B cell (primary cell): ENCODE measurements at regions not wholly inside any gene's neighbourhood (a gene's known extent, or its start where the extent isn't known, plus 50 kb on each side); places are given as distances from the start of the nearest gene placed in this dataset.

ENCODE experiments used
- ATAC-seq: fragments of 200-7000 bp; cut with Tn5 transposase; one replicate; pipeline ENCODE4 v1.10.0; 2021; ENCODE audit warnings: low read depth, mild to moderate bottlenecking, moderate number of reproducible peaks, moderate library complexity
- CTCF ChIA-PET: fragments of 350-600 bp; sonication (Branson Sonifier 250); formaldehyde crosslinking; loops from one replicate; lab custom pipeline; 2021; ENCODE audit warnings: antibody characterized with exemption, inconsistent platforms; lab: Charles Lee
- POLR2A ChIA-PET: fragments of 350-600 bp; sonication (Branson Sonifier 250); formaldehyde crosslinking; loops from one replicate; lab custom pipeline; 2021; ENCODE audit warnings: antibody characterized with exemption; lab: Charles Lee
- DNase-seq: peaks from one replicate; pipeline ENCODE4 v3.0.0; 2013
- H2AFZ ChIP-seq: 2 replicates; pipeline ENCODE4 v1.6.1; 2012; ENCODE audit warnings: mild to moderate bottlenecking, low read depth, low read length; ENCODE audit not compliant: insufficient read depth, poor library complexity, severe bottlenecking
- H3K27ac ChIP-seq, 2 donors: 1 replicate in 1 of 2; 2 replicates in 1 of 2; pipeline ENCODE4 v1.5.1; 2012 to 2013; ENCODE audit warnings: low read length in 2 of 2, mild to moderate bottlenecking in 2 of 2, moderate library complexity in 1 of 2
- H3K27me3 ChIP-seq, 4 experiments: fragments of 200-600 bp in 1 of 4; sonication (generic) in 1 of 4; replicated peaks in 1 of 4; 1 replicate in 2 of 4; 2 replicates in 2 of 4; pipeline versions ENCODE4 v1.6.1 to v1.7.0; 2013 to 2016; ENCODE audit warnings: low read length in 3 of 4, mild to moderate bottlenecking in 2 of 4, mixed read lengths in 1 of 4, moderate library complexity in 1 of 4; ENCODE audit not compliant: insufficient read depth in 4 of 4, control insufficient read depth in 3 of 4; ENCODE audit errors: control extremely low read depth in 1 of 4
- H3K36me3 ChIP-seq, 2 experiments: replicated peaks in 1 of 2; 1 replicate in 1 of 2; 2 replicates in 1 of 2; pipeline versions ENCODE4 v1.6.1 to v1.7.1; 2013; ENCODE audit warnings: low read length in 1 of 2; ENCODE audit not compliant: insufficient read depth in 2 of 2, control insufficient read depth in 1 of 2; ENCODE audit errors: control extremely low read depth in 1 of 2, extremely low read depth in 1 of 2
- H3K4me1 ChIP-seq, 2 donors: fragments of 200-600 bp in 1 of 2; sonication (generic) in 1 of 2; 1 replicate in 1 of 2; 2 replicates in 1 of 2; pipeline versions ENCODE4 v1.5.1 to v1.6.1; 2013 to 2017; ENCODE audit warnings: low read length in 2 of 2; ENCODE audit not compliant: control insufficient read depth in 2 of 2, insufficient read depth in 2 of 2
- H3K4me2 ChIP-seq: replicated peaks from 2 replicates; pipeline ENCODE3; 2012; ENCODE audit warnings: mild to moderate bottlenecking, low read depth, low read length; ENCODE audit not compliant: poor library complexity, severe bottlenecking
- H3K4me3 ChIP-seq, 5 experiments: fragments of 200-600 bp in 1 of 5; sonication (generic) in 1 of 5; 1 replicate in 3 of 5; 2 replicates in 2 of 5; pipeline versions ENCODE4 v1.5.1 to v1.7.0; 2011 to 2016; ENCODE audit warnings: low read length in 4 of 5, mild to moderate bottlenecking in 4 of 5, low read depth in 2 of 5, control low read depth in 1 of 5, moderate library complexity in 1 of 5; ENCODE audit not compliant: insufficient read depth in 1 of 5; ENCODE audit errors: control extremely low read depth in 1 of 5, extremely low read depth in 1 of 5
- H3K79me2 ChIP-seq: fragments of 200-600 bp; sonication (generic); one replicate; pipeline ENCODE4 v1.6.0; 2016; ENCODE audit warnings: low read length; ENCODE audit not compliant: control insufficient read depth, insufficient read depth
- H3K9ac ChIP-seq: fragments of 200-600 bp; sonication (generic); 2 replicates; pipeline ENCODE4 v1.6.1; 2017; ENCODE audit warnings: mild to moderate bottlenecking, low read length, moderate library complexity
- H3K9me3 ChIP-seq, 3 donors: one replicate each; pipeline versions ENCODE4 v1.6.1 to v1.7.1; 2013; ENCODE audit warnings: low read length in 2 of 3; ENCODE audit not compliant: control insufficient read depth in 2 of 3, insufficient read depth in 1 of 3; ENCODE audit errors: control extremely low read depth in 1 of 3
- H4K20me1 ChIP-seq: 2 replicates; pipeline ENCODE4 v1.6.0; 2012; ENCODE audit warnings: mild to moderate bottlenecking, low read length; ENCODE audit not compliant: insufficient read depth, control insufficient read depth, poor library complexity, severe bottlenecking
- H3K27ac Mint-ChIP-seq: one replicate; pipeline ENCODE4 v1.8.0; 2021; ENCODE audit warnings: mixed read lengths
- H3K27me3 Mint-ChIP-seq: one replicate; pipeline ENCODE4 v1.8.0; 2021; ENCODE audit warnings: mixed read lengths
- H3K4me1 Mint-ChIP-seq: one replicate; pipeline ENCODE4 v1.8.0; 2021; ENCODE audit warnings: mixed read lengths
- H3K4me3 Mint-ChIP-seq: one replicate; pipeline ENCODE4 v1.8.0; 2021; ENCODE audit warnings: mixed read lengths
- H3K9me3 Mint-ChIP-seq: one replicate; pipeline ENCODE4 v1.8.0; 2022; ENCODE audit warnings: mixed read lengths; ENCODE audit not compliant: insufficient read depth
- CTCF ChIP-seq: fragments of 200-600 bp; IDR thresholded peaks from one replicate; pipeline ENCODE4 v1.8.0; 2022; ENCODE audit warnings: antibody characterized with exemption, mild to moderate bottlenecking
- EZH2 ChIP-seq: IDR thresholded peaks from 2 replicates; pipeline ENCODE4 v1.6.1; 2012; ENCODE audit warnings: borderline replicate concordance, low read depth, mild to moderate bottlenecking, moderate library complexity, low read length; ENCODE audit not compliant: insufficient read depth, poor library complexity, severe bottlenecking
- WGBS: methylation state at CpG from one replicate; pipeline ENCODE4 v1.1.5; 2013; ENCODE audit warnings: missing lambda C conversion rate; ENCODE audit not compliant: insufficient coverage; 5-methylcytosine and 5-hydroxymethylcytosine counted together
- intact Hi-C: fragments of 100-400 bp; cut with micrococcal nuclease; formaldehyde crosslinking; loops from one replicate; pipeline ENCODE4 v1.10.0; 2022

- Mint-ChIP-seq H3K4me1 (no peaks in the 10 kb centered on the region), H3K27ac (no peak overlapping the region), H3K27me3 (no peaks in the 10 kb centered on the region), H3K4me3 (no peak overlapping the region), H3K9me3 (peaks cover 2% of the 10 kb centered on the region)
- Histone ChIP-seq H3K4me2 (no peak overlapping the region), H2AFZ (no peak overlapping the region), H3K4me3 (no peak overlapping the region), H3K9ac (no peak overlapping the region), H3K79me2 (no peaks in the 10 kb centered on the region), H3K27ac (no peak overlapping the region), H3K27me3 (no peaks in the 10 kb centered on the region), H4K20me1 (no peaks in the 10 kb centered on the region), H3K36me3 (no peaks in the 10 kb centered on the region), H3K4me1 (no peaks in the 10 kb centered on the region), H3K9me3 (no peaks in the 10 kb centered on the region)
- ChIA-PET POLR2A (no interaction called here), CTCF (no interaction called here)
- no peak for TF ChIP-seq CTCF
- no peak for TF ChIP-seq EZH2
- no peak for DNase-seq
- intact Hi-C loops, result no loop called here
- ATAC-seq, result no peak
Observed at GRCh38 chr6:84528201-84528600, 236.2 kb downstream of the TBX18 start.

GRCh38 chr6:84526631-84527030 is 237.8 kb downstream of the TBX18 start:
- ATAC-seq (no peak), DNase-seq (no peak)
- intact Hi-C loops, result no loop called here
- H3K9ac ChIP-seq, result no peak overlapping the region
- no peaks in the 10 kb centered on the region for H4K20me1 ChIP-seq
- ChIA-PET POLR2A (no interaction called here), CTCF (no interaction called here)
- H2AFZ ChIP-seq, result no peak overlapping the region
- Mint-ChIP-seq H3K27ac (no peak overlapping the region), H3K4me3 (no peak overlapping the region), H3K27me3 (no peaks in the 10 kb centered on the region), H3K9me3 (no peaks in the 10 kb centered on the region), H3K4me1 (no peaks in the 10 kb centered on the region)
- H3K4me3 ChIP-seq, result no peak overlapping the region
- H3K27ac ChIP-seq, result no peak overlapping the region
- 14% methylated on average over 1 of the region's 2 CpGs for WGBS
- H3K27me3 ChIP-seq, result no peaks in the 10 kb centered on the region
- no peaks in the 10 kb centered on the region for H3K9me3 ChIP-seq
- no peak overlapping the region for H3K4me2 ChIP-seq
- H3K79me2 ChIP-seq, result no peaks in the 10 kb centered on the region
- H3K4me1 ChIP-seq, result no peaks in the 10 kb centered on the region
- TF ChIP-seq CTCF (no peak), EZH2 (no peak)
- no peaks in the 10 kb centered on the region for H3K36me3 ChIP-seq
